Renal cortical epithelial cell (primary cell): ENCODE measurements at regions not wholly inside any gene's neighbourhood (a gene's known extent, or its start where the extent isn't known, plus 50 kb on each side); places are given as distances from the start of the nearest gene placed in this dataset.
"Not testable (repeated sequence)": the region's sequence is repeated elsewhere in the genome, so short reads cannot be mapped to it uniquely, and the experiment has no call there.

ENCODE experiments used
- DNase-seq: peaks from one replicate; pipeline ENCODE4 v3.0.0-alpha.2; 2011; ENCODE audit warnings: low read depth

- peak; percentile 83 for DNase-seq
These were observed 96.7 kb upstream of the RAPGEF2 start for GRCh38 chr4:159006202-159006601.

DNA sequence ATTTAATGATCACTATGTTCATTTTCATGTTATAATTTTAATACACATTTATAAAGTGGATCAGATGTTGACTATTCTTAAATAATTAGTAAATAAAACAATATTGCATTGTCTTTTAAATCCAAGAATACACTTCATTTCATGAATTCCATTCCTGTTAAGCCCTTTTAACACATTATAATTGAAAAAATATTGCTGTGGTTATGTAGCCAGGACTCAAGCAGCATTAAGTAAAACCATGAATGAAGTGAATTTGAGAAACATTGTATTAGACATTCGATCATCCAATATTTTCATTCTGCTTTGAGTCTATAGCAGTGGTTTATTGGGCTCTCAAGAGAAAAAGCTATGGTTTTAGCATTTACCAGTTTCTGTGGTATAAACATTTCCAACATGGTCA lies 94.2 kb upstream of the RAPGEF2 start:
- DNase-seq: no peak

- DNase-seq: no peak
These were observed 93.4 kb upstream of the RAPGEF2 start for GRCh38 chr4:159009521-159009920.

DNA sequence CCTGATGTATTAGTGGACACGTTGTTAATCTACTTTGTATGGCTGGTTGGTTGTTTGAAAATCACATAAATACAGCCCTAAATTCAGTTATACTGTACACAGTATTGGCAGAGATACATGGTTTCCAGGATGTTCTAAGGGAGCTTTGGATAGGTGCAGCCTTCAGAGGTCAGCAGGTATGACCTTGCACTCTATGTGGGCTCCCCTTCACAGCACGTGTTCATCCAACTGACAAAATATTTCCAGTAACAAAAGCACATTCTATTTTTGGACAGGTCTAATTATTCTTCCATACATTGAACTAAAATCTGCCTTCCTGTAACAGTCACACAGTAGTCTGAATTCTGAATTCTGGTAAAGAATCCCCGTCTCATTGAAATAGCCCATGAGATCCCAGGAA lies 92.8 kb upstream of the RAPGEF2 start:
- DNase-seq: no peak

DNA sequence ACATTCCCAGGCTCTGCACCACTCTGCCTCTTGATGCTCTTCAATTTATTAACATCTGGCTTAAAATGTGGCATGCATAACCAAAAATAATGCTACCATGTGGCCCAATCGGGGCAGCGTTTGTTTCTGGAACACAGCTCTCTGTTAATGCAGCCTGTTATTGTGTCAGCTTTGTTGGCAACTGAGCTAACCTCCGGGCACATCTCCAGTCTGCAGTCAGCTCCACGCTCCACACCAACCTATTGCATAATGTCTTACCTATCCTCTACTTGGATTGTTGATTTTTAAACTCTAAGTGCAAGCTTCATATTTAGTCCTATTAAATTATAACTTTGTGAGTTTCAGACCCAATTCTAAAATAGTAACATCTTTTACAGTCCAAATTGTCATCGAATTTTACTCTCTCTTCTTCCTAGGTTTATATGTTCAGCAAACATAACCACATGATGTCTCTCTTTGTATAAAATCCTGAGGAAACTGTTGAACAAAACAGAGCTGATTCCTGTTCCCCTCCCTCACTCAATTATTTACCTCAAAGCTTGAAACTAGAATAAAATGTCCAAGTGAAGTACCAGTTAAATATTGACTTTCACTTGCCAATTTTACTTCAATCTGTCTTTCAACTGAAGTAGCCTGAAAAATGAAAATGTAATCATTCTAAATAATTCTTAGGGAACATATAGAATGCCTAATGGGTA lies 92.2 kb upstream of the RAPGEF2 start:
- DNase-seq: peak; percentile 94

DNA sequence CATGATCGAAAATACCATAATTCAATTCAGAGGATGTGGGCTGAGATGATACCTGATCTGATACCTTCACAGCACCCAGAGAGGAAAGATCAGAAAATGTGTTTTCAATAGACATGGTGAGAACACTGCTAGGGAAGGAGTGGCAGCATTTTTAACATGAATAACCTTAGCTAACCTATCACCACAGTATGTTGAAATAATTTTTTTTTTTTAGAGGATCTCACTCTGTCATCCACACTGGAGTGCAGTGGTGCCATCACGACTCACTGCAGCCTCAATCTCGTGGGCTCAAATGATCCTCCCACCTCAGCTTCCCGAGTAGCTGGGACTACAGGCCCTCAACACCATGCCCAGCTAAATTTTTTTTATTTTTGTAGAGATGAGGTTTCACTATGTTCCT lies 90.5 kb upstream of the RAPGEF2 start:
- DNase-seq: peak; percentile 86

GRCh38 chr4:159013692-159014091 lies 89.2 kb upstream of the RAPGEF2 start:
- DNase-seq: no peak

DNA sequence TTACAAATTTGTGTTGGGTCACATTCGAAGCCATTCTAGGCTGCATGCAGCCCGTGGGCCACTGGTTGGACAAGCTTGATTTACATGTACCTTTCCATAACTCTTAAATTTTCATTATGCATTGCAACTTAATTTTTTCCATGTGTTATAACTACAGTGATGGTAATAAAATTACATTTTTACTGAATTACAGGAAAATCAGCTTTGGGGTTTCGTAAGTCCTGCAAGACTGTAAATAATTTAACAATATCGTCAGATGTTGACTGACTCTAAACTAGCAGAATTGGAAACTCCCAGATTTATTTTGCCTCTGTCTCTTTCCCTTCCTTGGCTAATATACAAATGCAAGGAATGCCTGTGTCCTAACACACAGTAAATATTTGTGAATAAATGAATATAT lies 88.0 kb upstream of the RAPGEF2 start:
- DNase-seq: peak; percentile 42

DNA sequence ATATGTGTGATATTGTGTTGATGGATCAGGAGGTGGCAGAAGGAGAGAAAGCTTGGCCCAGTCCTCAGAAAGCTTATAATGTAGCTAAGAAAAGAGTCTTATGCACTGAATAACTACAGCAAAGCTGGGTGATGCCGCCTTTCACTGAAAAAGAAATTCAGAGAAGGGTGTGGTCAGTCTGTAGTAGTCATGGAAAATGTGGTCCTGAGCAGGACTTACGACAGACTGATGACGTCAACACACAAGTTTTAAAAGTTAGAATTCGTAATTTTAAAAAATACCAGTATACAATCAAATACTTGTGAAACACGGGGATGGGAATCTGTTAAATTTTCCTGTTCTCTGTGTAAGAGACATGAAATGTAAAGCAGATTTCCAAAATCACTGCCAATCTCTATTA lies 87.0 kb upstream of the RAPGEF2 start:
- DNase-seq: no peak

DNA sequence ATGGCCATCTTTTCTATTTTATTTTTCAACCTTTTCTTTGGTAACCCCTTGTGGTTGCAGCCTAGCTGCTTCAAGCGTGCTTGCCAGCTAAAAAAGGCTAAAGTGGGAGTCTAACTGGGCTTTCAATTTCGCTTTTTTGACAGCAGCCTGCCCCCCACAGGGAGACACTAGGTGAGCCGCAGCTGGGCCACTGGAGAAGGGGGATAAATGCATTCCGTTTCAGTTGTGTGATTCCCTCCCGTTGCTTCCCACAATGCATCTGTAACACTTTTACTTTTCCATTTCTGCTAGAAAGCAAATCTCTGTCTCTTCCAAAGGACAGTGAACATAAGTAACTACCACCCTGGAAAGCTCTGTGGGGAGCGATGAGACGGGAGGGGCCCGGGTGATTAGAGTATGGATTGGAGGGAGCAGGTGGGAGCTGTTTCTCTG lies 86.3 kb upstream of the RAPGEF2 start:
- peak; percentile 66 for DNase-seq

DNA sequence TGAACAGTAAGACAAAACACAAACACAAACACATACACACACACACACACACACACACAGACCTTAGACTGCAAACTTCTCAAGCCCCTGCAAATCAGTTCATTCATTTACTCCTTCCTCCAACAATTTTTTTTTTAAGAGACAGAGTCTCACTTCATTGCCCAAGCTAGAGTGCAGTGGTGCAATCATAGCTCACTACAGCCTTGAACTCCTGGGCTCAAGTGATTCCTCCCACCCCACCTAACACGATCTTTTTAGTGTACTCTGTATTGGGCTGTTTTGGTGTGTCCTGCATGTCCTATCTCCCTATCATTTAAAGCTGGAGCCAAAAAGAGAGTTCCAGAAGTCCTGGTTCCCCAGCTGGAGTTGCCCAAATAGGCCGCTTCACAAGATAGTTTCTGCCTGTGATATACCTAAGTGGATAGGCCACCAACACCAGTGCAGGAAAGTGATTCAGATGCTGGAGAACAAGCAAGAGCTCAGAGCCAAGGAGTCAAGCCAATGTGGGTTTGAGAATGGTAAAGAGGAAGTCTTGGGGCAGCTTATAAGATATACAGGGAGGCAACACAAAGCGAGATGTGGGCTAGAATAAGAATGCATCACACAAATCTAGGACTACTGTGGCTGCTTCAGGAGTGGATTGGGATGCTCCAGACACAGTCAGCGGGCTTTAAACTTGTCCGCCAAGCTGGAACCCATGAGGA lies 85.4 kb upstream of the RAPGEF2 start:
- no peak for DNase-seq

DNA sequence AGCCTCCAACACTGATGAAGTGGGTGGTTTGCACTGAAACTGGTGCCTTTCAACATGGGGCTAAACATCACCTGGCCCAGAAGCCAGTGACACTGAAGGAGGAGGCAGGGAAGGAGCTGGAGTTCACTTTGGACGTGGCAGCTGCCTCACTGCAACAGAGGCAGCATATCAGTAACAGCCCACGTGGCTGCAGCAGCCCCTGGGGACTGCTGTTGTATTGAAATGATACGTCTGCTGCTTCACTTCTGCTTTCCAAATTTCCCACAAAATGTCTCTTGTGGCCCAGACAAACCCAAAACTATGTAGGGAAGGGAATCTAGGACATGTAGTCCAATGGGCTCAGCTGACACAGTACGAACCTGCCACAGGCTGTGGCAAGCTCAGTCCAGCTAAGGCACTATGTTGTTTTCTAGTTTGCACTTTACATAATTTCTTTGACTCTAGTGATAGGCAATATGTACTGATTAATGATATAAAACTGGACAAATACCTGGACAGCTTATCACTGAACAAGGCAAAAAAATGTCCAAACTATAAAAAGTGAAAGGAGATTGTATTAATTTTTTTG lies 84.7 kb upstream of the RAPGEF2 start:
- no peak for DNase-seq

GRCh38 chr4:159019356-159019755 lies 83.5 kb upstream of the RAPGEF2 start:
- no peak for DNase-seq

GRCh38 chr4:159021597-159022385 lies 81.1 kb upstream of the RAPGEF2 start:
- DNase-seq: no peak

DNA sequence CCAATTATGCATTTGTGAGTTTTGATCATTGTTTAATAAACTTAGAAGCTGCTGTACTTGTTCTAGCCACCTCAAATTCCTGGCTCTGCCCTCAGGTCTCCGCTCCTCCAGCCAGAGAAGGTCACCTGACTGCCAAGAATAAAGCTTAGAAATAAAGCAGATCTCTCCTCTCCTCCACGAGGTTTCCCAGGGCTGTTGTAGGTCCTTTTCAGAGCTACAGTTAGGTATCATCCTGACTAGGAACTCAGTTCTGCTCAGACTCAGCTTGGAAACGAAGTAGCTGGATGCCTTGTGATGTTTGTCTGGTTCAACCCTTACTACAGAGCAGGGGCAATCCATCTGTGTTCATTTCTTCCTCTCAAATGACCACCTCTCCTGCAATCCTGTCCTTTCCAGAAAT lies 79.1 kb upstream of the RAPGEF2 start:
- DNase-seq: no peak

DNA sequence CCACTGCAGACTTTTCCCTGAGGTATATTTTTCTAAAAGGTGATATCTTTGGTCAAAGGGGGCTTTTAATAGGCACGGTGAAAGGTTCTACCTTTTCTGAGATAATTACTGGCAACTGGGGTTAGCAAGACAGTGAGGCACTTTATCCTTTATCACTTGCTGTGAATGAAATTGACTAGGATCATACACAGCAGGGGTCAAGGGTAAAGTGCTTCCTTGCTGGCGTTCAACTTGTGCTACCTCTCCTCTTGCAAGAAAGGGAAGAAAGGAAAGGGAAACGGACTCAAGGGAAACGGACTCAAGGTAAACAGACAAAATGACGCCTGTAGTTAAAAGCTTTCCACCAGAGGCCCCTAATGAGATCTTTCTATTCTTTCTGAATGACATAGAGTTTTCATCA lies 78.6 kb upstream of the RAPGEF2 start:
- no peak for DNase-seq

DNA sequence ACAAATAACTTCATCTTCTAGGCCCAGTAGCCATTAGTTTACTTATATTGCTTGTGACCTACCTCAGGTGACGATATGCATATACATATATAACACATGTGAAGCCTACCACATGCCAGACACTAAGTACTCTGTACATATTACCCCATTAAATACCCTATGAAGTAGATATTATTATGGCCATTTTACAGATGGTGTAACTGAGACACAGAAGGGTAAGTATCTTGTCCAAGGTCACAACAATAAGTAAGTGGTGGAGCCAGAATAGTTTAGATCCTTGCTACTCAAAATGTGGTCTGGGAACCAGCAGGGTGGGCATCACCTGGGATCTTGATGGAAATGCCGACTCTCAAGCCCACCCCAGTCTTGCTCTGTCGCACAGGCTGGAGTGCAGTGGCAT lies 78.1 kb upstream of the RAPGEF2 start:
- no peak for DNase-seq

DNA sequence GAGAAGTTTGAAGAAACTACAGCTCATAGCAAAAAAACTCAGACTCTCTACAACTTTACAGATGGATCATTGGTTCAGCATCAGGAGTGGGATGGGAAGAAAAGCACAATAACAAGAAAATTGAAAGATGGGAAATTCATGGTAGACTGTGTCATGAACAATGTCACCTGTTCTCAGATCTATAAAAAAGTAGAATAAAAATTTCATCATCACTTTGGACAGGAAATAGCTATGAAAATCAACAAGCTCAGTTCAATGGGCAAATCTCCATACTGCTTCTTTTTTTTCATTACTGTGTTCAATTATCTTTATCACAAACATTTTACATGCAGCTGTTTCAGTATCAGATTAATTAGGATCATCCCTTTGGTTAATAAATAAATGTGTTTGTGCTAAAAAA lies 76.5 kb upstream of the RAPGEF2 start:
- no peak for DNase-seq

DNA sequence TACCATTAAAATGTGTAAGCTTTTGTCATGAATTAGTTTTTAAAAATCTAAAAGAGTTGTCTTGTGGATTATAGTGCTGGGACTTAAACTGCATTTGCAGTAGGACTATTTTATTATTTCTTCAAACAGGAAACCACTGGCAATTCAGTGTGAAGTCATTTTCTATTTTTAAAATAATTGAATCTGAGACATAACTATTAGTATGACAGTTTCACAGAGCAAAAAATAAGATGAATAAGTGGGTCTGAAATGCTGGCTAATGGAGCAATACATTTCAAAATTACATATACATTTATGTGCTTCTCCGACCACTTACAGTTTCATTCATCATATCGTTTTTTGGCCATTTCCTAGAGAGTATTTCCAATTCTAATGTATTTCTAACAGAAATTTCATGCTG lies 75.3 kb upstream of the RAPGEF2 start:
- no peak for DNase-seq

GRCh38 chr4:159029481-159029880 lies 73.4 kb upstream of the RAPGEF2 start:
- DNase-seq: no peak

DNA sequence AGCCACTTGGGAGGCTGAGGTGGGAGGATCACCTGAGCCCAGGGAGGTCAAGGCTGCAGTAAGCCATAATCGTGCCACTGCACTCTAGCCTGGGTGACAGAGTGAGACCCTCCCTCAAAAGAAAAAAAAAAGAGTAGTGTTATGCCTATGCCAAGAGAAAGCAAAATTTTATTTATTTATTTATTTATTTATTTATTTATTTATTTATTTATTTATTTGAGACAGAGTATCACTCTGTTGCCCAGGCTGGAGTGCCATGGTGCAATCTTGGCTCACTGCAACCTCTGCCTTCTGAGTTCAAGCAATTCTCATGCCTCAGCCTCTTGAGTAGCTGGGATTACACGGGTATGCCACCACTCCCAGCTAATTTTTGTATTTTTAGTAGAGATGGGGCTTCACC lies 72.6 kb upstream of the RAPGEF2 start:
- DNase-seq: not testable (repeated sequence)

GRCh38 chr4:159035570-159035969 lies 67.3 kb upstream of the RAPGEF2 start:
- no peak for DNase-seq

GRCh38 chr4:159038536-159038935 lies 64.3 kb upstream of the RAPGEF2 start:
- DNase-seq: no peak
